ENCODE measurements at regions not wholly inside any gene's neighbourhood (a gene's known extent, or its start where the extent isn't known, plus 50 kb on each side); places are given as distances from the start of the nearest gene placed in this dataset.
A peak's percentile ranks its signal among the peaks of the same experiment; 100 is the strongest.

GRCh38 chr12:4174417-4174816 lies 99.1 kb upstream of the CCND2 start:
- peaks cover 3 to 4% of the 10 kb centered on the region in 2 donors for H3K4me1 ChIP-seq (replicated peaks in 1 of 2)
- no peak overlapping the region for H3K27ac ChIP-seq
- no peaks in the 10 kb centered on the region for H3K27me3 ChIP-seq
- H3K36me3 ChIP-seq (replicated peaks in 1 of 2) = no peaks in the 10 kb centered on the region
- no peak overlapping the region for H3K4me3 ChIP-seq
- WGBS, 4 donors = 79 to 88% (median 85%) methylated on average over 3 of the region's 3 CpGs
- no peaks in the 10 kb centered on the region for H3K9me3 ChIP-seq (replicated peaks in 1 of 3)
- intact Hi-C loops (cut with DNase I) = no loop called here
- no peak for TF ChIP-seq POLR2A (IDR thresholded peaks at IDR 0.05)
- TF ChIP-seq, protein P1, sequence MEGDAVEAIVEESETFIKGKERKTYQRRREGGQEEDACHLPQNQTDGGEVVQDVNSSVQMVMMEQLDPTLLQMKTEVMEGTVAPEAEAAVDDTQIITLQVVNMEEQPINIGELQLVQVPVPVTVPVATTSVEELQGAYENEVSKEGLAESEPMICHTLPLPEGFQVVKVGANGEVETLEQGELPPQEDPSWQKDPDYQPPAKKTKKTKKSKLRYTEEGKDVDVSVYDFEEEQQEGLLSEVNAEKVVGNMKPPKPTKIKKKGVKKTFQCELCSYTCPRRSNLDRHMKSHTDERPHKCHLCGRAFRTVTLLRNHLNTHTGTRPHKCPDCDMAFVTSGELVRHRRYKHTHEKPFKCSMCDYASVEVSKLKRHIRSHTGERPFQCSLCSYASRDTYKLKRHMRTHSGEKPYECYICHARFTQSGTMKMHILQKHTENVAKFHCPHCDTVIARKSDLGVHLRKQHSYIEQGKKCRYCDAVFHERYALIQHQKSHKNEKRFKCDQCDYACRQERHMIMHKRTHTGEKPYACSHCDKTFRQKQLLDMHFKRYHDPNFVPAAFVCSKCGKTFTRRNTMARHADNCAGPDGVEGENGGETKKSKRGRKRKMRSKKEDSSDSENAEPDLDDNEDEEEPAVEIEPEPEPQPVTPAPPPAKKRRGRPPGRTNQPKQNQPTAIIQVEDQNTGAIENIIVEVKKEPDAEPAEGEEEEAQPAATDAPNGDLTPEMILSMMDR (IDR thresholded peaks at IDR 0.05) = no peak
- DNase-seq = no peak

DNA sequence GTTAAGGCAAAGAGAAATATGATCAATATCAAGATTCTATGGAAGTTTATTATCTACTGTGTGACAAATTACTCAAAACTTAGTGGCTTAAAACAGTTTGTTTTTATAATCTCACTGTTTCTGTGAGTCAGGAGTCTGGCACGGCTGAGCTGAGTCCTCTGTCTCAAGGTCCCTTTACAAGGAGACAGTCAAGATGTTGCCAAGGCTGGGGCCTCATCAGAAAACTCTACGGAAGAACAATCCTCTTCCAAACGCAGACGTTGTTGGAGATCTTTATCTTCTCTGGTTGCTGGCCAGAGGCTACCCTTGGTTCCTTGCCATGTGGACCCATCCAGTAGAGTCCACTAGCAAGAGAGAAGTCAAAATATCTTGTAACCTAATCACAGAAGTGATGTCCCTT lies 100.6 kb upstream of the CCND2 start:
- Histone ChIP-seq H3K27me3 (no peaks in the 10 kb centered on the region), H3K27ac (peak overlapping the region in 1 of 5 donors; percentile 17), H3K4me3 (no peak overlapping the region), H3K36me3 (replicated peaks in 1 of 2) (no peaks in the 10 kb centered on the region), H3K9me3 (replicated peaks in 1 of 3) (no peaks in the 10 kb centered on the region), H3K4me1 (replicated peaks in 1 of 2) (peaks cover 3 to 4% of the 10 kb centered on the region in 2 donors)
- no peak for TF ChIP-seq POLR2A (IDR thresholded peaks at IDR 0.05)
- TF ChIP-seq, protein P1 (IDR thresholded peaks at IDR 0.05) = no peak
- peak; percentile 68 to 93 (median 88) for DNase-seq
- intact Hi-C loops (cut with DNase I) = no loop called here
- 17 to 36% (median 26%) methylated on average over 4 of the region's 4 CpGs for WGBS, 4 donors

DNA sequence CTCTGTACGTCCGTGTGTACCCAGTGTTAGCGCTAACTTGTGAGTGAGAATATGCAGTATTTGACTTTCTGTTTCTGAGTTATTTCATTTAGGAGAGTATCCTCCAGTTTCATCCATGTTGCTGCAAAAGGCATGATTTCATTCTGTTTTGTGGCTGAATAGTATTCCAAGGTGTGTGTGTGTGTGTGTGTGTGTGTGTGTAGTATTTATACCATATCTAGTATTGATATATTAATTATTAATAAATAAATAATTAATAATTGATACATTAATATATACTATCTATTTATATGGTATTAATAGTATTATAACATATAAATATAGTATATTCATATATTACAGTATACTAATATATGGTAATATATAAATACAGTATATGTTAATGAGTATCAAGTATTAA lies 101.8 kb upstream of the CCND2 start:
- Histone ChIP-seq H3K36me3 (replicated peaks in 1 of 2) (no peaks in the 10 kb centered on the region), H3K9me3 (replicated peaks in 1 of 3) (no peaks in the 10 kb centered on the region), H3K4me3 (no peak overlapping the region), H3K27ac (no peak overlapping the region), H3K27me3 (no peaks in the 10 kb centered on the region), H3K4me1 (replicated peaks in 1 of 2) (peaks cover 3 to 4% of the 10 kb centered on the region in 2 donors)
- TF ChIP-seq, protein P1 (IDR thresholded peaks at IDR 0.05) = no peak
- TF ChIP-seq POLR2A (IDR thresholded peaks at IDR 0.05) = no peak
- intact Hi-C loops (cut with DNase I) = no loop called here
- WGBS, 4 donors = 87 to 95% (median 90%) methylated on average over 3 of the region's 3 CpGs
- no peak for DNase-seq

DNA sequence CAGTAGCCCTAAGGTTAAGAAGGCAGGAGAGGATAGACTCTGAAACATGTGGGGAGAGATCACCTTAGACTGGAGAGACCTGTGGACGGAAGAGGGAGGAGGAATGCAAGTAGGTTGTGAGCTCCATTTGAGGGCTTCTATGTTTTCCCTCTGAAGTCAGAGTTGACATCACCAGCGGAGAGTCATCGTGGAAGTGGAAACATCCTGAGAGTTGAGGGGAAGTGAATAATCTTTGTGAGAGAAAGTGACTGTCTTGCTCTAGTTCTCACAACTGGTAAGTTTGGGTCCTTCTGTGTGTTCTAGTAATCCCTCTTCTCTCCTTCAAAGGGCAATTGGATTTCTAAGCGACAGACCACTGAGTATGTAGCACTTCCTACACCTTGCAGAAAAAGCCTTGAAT lies 103.6 kb upstream of the CCND2 start:
- H3K4me1 ChIP-seq (replicated peaks in 1 of 2) = peaks cover 3 to 4% of the 10 kb centered on the region in 2 donors
- H3K4me3 ChIP-seq = no peak overlapping the region
- H3K27ac ChIP-seq = no peak overlapping the region
- no peak for TF ChIP-seq POLR2A (IDR thresholded peaks at IDR 0.05)
- TF ChIP-seq, protein P1 (IDR thresholded peaks at IDR 0.05) = no peak
- no peak for DNase-seq
- H3K27me3 ChIP-seq = no peaks in the 10 kb centered on the region
- no peaks in the 10 kb centered on the region for H3K36me3 ChIP-seq (replicated peaks in 1 of 2)
- no peaks in the 10 kb centered on the region for H3K9me3 ChIP-seq (replicated peaks in 1 of 3)
- intact Hi-C loops (cut with DNase I) = no loop called here
- WGBS, 4 donors = 74 to 87% (median 80%) methylated on average over 4 of the region's 4 CpGs
